T-helper 17 cell (primary cell): ENCODE measurements at regions not wholly inside any gene's neighbourhood (a gene's known extent, or its start where the extent isn't known, plus 50 kb on each side); places are given as distances from the start of the nearest gene placed in this dataset.
A peak's percentile ranks its signal among the peaks of the same experiment; 100 is the strongest.

ENCODE experiments used
- ATAC-seq: fragments of 150-1000 bp; cut with Tn5 transposase; 2 replicates; pipeline ENCODE4 v1.10.0; 2021; ENCODE audit warnings: mild to moderate bottlenecking, moderate library complexity
- DNase-seq, 3 donors: peaks; one replicate each; pipeline versions ENCODE4 v3.0.0 to v3.0.0-alpha.2; 2020 to 2021
- H3K9me3 ChIP-seq: one replicate; pipeline ENCODE4 v1.7.0; 2013; ENCODE audit warnings: low read length, mild to moderate bottlenecking; ENCODE audit not compliant: control insufficient read depth, poor library complexity, severe bottlenecking
- H3K27ac Mint-ChIP-seq: one replicate; pipeline ENCODE4 v1.8.0; 2022; ENCODE audit warnings: mild to moderate bottlenecking, moderate library complexity, mixed read lengths
- H3K27me3 Mint-ChIP-seq: one replicate; pipeline ENCODE4 v1.8.0; 2022; ENCODE audit warnings: mixed read lengths
- H3K36me3 Mint-ChIP-seq: one replicate; pipeline ENCODE4 v1.8.0; 2022; ENCODE audit warnings: low read depth, mixed read lengths
- H3K4me1 Mint-ChIP-seq: one replicate; pipeline ENCODE4 v1.8.0; 2022; ENCODE audit warnings: mild to moderate bottlenecking, mixed read lengths
- H3K4me3 Mint-ChIP-seq: one replicate; pipeline ENCODE4 v1.8.0; 2022; ENCODE audit warnings: mild to moderate bottlenecking, moderate library complexity, mixed read lengths

GRCh38 chr1:59062743-59063142, 234.2 kb upstream of the FGGY start:
- H3K9me3 ChIP-seq = no peaks in the 10 kb centered on the region
- no peak overlapping the region for H3K4me3 Mint-ChIP-seq
- no peak for ATAC-seq
- H3K27ac Mint-ChIP-seq = peak overlapping the region; percentile 71
- H3K4me1 Mint-ChIP-seq = peaks cover 17% of the 10 kb centered on the region
- peaks cover 6% of the 10 kb centered on the region for H3K36me3 Mint-ChIP-seq
- H3K27me3 Mint-ChIP-seq = no peaks in the 10 kb centered on the region
- no peak for DNase-seq

DNA sequence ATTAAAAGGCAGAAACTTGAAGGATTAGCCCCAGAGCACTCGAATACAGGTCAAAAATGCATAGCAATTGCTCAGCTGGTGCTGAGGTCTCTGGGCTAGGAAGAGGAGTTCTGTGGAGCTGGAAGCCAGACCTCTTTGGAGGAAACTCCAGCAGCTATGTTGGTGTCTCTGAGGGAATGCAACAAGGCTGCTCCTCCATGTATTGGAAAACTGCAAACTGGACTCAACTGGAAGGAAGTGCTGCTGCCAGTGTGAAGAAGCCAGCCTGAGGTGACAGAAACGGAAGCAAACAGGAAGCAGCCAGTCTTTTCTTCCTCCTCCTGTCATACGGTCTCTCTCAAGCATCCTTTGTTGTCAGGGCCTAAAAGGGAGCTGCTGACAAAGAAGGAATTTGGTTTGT, 233.4 kb upstream of the FGGY start:
- Mint-ChIP-seq H3K27me3 (no peaks in the 10 kb centered on the region), H3K4me3 (no peak overlapping the region), H3K36me3 (peaks cover 3% of the 10 kb centered on the region), H3K27ac (peak overlapping the region; percentile 71), H3K4me1 (peaks cover 14% of the 10 kb centered on the region)
- no peak for DNase-seq
- peak; percentile 53 for ATAC-seq
- H3K9me3 ChIP-seq = no peaks in the 10 kb centered on the region

DNA sequence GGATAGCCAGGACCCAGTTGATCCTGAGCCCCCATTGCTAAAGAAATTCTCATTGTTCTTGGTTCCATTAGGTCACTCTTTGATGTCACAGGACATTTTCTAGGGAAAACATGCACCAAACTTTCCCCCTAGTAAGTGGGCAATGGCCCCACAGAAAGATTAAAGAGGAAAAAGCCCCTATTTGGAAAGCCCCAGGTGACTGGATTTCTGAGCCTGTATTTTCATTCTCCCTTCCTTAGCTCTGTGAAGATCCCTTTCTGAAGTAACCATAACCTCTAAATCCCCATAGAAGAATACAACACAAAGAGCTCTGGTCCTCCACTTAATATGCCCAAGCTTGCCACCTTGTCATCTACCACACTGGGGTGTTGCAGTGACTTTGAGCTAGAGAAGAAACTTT, 232.3 kb upstream of the FGGY start:
- Mint-ChIP-seq H3K27ac (no peak overlapping the region), H3K27me3 (no peaks in the 10 kb centered on the region), H3K4me1 (peaks cover 14% of the 10 kb centered on the region), H3K4me3 (no peak overlapping the region), H3K36me3 (peaks cover 3% of the 10 kb centered on the region)
- DNase-seq (no peak), ATAC-seq (no peak)
- H3K9me3 ChIP-seq = no peaks in the 10 kb centered on the region

DNA sequence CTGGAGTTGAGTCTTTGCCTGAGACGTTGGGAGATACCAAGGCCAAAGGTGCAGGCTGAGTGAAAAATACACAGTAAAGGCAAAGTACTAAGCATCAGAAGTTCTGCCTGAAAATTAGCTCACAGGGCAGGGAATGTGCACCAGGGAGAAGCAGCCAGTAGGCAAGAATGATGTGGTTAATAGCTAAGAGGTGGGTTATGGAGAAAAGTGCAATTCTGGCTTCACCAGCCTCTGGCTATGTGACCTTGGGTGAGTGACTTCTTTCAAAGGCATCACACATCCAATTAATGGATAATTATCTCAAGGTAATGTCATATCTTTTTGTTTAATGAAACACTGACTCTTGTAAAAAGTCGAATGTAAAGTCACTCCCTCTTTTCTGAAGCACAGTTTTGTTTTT, 230.7 kb upstream of the FGGY start:
- H3K27me3 Mint-ChIP-seq = no peaks in the 10 kb centered on the region

DNA sequence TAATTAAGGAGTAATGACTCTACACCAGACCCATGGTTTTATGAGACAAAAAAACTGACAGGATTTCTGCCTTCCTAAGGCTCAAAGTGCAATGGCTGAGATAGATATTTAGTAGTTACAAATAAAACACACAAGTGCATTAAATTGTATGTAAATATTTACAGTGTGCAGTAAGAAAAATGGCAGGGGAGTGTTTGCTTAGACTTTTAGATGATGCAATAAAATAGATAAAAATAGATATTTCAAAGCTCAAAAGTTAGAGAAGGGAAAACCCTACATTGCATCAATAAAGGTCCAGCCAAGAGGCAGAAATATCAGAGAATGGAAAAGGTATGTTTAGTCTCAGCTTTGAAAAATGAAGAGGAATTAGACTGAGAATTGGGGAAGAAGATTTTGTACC, 226.3 kb upstream of the FGGY start:
- Mint-ChIP-seq H3K27ac (no peak overlapping the region), H3K4me3 (peak overlapping the region; percentile 39)

More for the DNA sequence above, 230.7 kb upstream of the FGGY start:
- no peak for ATAC-seq
- H3K9me3 ChIP-seq = no peaks in the 10 kb centered on the region
- no peak overlapping the region for H3K4me3 Mint-ChIP-seq
- DNase-seq = no peak
- peaks cover 20% of the 10 kb centered on the region for H3K4me1 Mint-ChIP-seq
- no peak overlapping the region for H3K27ac Mint-ChIP-seq
- no peaks in the 10 kb centered on the region for H3K36me3 Mint-ChIP-seq

GRCh38 chr1:59071289-59071688, 225.6 kb upstream of the FGGY start:
- Mint-ChIP-seq H3K4me1 (peaks cover 20% of the 10 kb centered on the region), H3K4me3 (peak overlapping the region; percentile 46), H3K27me3 (no peaks in the 10 kb centered on the region), H3K27ac (peak overlapping the region; percentile 82), H3K36me3 (no peaks in the 10 kb centered on the region)
- ATAC-seq = no peak
- H3K9me3 ChIP-seq = no peaks in the 10 kb centered on the region
- DNase-seq = no peak

More for the DNA sequence above, 226.3 kb upstream of the FGGY start:
- DNase-seq (no peak), ATAC-seq (no peak)
- Mint-ChIP-seq H3K27me3 (no peaks in the 10 kb centered on the region), H3K36me3 (no peaks in the 10 kb centered on the region), H3K4me1 (peaks cover 20% of the 10 kb centered on the region)
- H3K9me3 ChIP-seq = no peaks in the 10 kb centered on the region

DNA sequence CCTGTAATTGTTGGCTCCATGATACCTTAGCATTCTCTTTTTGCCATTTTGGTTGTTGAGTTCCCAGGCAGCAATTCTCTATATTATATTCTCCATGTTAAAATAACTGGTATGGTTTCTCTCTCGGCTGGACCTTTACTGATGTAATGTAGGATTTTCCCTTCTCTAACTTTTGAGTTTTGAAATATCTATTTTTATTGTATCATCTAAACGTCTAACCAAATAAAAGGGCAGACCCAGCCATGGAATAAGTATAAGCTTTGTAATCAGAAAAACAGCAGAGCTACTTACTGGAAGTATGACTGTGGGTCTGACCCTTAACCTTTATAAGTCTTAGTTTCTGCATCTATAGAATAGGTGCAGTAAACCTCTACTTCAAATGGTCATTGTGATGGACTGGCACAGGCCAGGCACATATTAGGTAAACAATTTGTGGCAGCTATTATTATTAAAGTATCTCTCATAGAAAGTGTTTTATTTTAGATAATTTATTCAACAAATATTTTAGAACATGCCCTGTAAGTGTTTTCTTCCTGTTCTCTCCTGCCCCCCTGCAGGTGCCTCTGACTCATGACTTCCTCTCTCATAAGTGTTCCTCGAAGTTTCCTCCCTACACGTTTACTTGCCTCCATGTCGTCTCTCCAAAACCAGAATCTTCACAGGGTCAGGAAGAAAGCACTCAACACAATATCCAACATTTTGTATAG, 224.9 kb upstream of the FGGY start:
- no peaks in the 10 kb centered on the region for H3K36me3 Mint-ChIP-seq
- H3K27ac Mint-ChIP-seq = peak overlapping the region; percentile 82
- H3K27me3 Mint-ChIP-seq = peaks cover 5% of the 10 kb centered on the region
- H3K4me1 Mint-ChIP-seq = peaks cover 23% of the 10 kb centered on the region
- no peaks in the 10 kb centered on the region for H3K9me3 ChIP-seq
- no peak for DNase-seq
- peak overlapping the region; percentile 46 for H3K4me3 Mint-ChIP-seq
- ATAC-seq = no peak

DNA sequence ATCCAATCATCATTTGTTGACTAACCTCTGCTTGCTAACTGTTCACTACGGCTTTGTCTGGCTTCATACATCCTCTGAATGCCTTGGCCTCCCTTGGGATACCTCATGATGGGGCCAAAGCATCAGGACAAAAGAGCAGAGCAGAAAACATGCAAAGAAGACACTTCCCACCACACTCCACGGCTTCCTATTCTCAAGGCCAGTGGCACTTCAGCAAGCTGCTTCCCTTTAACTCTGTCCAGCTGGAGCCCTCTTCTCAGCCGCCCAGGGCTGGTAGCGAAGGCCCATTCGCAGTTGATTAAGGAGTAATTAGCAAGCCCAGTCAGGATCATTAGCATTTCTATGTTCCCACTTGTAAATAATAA, 224.3 kb upstream of the FGGY start:
- DNase-seq = no peak
- peak overlapping the region; percentile 82 for H3K27ac Mint-ChIP-seq
- no peaks in the 10 kb centered on the region for H3K36me3 Mint-ChIP-seq
- peaks cover 23% of the 10 kb centered on the region for H3K4me1 Mint-ChIP-seq
- peaks cover 5% of the 10 kb centered on the region for H3K27me3 Mint-ChIP-seq
- H3K4me3 Mint-ChIP-seq = no peak overlapping the region
- ATAC-seq = no peak
- H3K9me3 ChIP-seq = no peaks in the 10 kb centered on the region

DNA sequence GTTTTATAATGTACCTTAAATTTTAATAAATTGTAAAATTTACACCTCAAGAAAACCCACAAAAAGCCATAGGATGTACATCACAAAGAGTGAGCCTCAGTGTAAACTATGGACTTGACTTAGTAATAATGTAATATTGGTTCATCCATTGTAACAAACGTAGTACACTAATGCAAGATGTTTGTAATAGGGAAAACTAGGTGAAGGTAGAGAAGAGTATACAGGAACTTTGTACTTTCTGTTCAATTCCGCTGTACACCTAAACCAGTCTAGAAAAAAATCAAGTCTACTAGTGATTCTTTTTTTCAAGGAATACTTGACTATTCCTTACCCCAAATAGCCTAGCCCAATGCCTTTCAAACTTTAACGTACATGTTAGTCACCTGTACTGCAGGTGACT, 222.3 kb upstream of the FGGY start:
- no peaks in the 10 kb centered on the region for H3K36me3 Mint-ChIP-seq
- DNase-seq = no peak
- no peaks in the 10 kb centered on the region for H3K9me3 ChIP-seq
- H3K27ac Mint-ChIP-seq = no peak overlapping the region
- ATAC-seq = no peak
- peaks cover 12% of the 10 kb centered on the region for H3K27me3 Mint-ChIP-seq
- H3K4me3 Mint-ChIP-seq = no peak overlapping the region
- H3K4me1 Mint-ChIP-seq = peaks cover 23% of the 10 kb centered on the region

DNA sequence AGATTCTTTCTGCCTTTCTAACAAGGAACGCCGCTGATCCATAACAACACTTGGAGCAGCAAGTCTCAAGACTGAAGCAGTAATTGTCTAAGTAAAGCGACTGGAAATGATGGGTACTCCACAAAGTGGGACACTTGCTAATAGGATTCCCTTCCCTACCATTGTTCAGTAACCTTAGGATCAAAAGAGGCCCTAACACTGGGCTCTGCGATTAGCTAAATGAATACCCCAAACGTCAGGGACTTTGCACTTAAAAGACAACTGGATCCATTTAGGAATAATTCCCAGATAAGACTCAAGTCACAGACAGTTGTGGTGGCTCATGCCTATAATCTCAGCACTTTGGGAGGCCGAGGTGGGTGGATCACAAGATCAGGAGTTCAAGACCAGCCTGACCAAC, 221.9 kb upstream of the FGGY start:
- no peak for DNase-seq

GRCh38 chr1:59076612-59077011, 220.3 kb upstream of the FGGY start:
- ATAC-seq (no peak), DNase-seq (no peak)
- Mint-ChIP-seq H3K4me1 (peaks cover 13% of the 10 kb centered on the region), H3K36me3 (no peaks in the 10 kb centered on the region), H3K27me3 (peaks cover 21% of the 10 kb centered on the region), H3K4me3 (no peak overlapping the region), H3K27ac (no peak overlapping the region)
- no peaks in the 10 kb centered on the region for H3K9me3 ChIP-seq

More for the DNA sequence above, 221.9 kb upstream of the FGGY start:
- H3K9me3 ChIP-seq = no peaks in the 10 kb centered on the region
- Mint-ChIP-seq H3K27ac (no peak overlapping the region), H3K36me3 (no peaks in the 10 kb centered on the region), H3K4me3 (no peak overlapping the region), H3K4me1 (peaks cover 23% of the 10 kb centered on the region), H3K27me3 (peaks cover 16% of the 10 kb centered on the region)
- no peak for ATAC-seq

GRCh38 chr1:59077466-59078069, 219.3 kb upstream of the FGGY start:
- H3K4me3 Mint-ChIP-seq = no peak overlapping the region
- H3K4me1 Mint-ChIP-seq = peaks cover 5% of the 10 kb centered on the region
- H3K27me3 Mint-ChIP-seq = peaks cover 21% of the 10 kb centered on the region
- DNase-seq = no peak
- no peaks in the 10 kb centered on the region for H3K9me3 ChIP-seq
- ATAC-seq = no peak
- no peaks in the 10 kb centered on the region for H3K36me3 Mint-ChIP-seq
- no peak overlapping the region for H3K27ac Mint-ChIP-seq

DNA sequence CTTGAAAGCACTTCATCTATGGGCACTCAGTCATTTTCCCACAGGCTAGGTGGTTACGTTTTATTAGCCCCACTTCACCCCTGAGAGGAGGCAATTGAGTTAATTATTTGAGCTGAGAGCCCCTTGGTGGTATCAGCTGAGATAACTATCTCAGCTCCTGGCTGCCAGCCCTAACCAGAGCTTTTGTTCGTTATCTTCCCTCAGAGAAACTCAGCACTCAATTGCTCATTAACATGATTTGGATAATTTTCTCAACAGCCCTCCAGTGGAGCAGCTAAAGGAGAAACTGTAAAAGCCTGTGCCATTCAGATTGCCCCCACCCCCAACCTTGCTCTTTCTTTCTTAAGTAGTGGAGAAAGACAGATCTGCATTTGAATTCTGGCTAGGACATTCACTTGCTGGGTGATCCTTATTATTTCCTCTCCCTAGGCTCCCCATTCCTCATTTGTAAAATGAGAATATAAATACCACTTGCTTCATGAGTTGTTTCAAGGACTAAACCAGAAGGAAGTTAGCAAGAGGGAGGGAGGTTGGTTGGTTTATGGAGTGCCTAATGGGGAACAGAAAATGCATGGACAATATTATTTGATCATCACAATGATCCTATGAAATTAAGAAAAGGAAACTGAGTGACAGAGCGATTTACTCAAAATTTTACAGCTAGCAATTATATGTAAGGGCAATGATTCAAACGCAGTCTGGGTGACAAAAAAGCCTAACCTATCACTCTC, 218.7 kb upstream of the FGGY start:
- Mint-ChIP-seq H3K4me1 (peaks cover 3% of the 10 kb centered on the region), H3K27ac (no peak overlapping the region), H3K27me3 (peaks cover 21% of the 10 kb centered on the region), H3K4me3 (no peak overlapping the region), H3K36me3 (no peaks in the 10 kb centered on the region)
- ATAC-seq (no peak), DNase-seq (no peak)
- H3K9me3 ChIP-seq = no peaks in the 10 kb centered on the region
